GM23338 (cell line): ENCODE measurements at regions not wholly inside any gene's neighbourhood (a gene's known extent, or its start where the extent isn't known, plus 50 kb on each side); places are given as distances from the start of the nearest gene placed in this dataset.

Source experiments
- ATAC-seq: fragments of 200-7000 bp; cut with Tn5 transposase; 3 replicates; pipeline ENCODE4 v1.9.1; 2020
- DNase-seq: peaks from one replicate; pipeline ENCODE4 v3.0.0-alpha.2; 2015; ENCODE audit warnings: low spot score
- H2AFZ ChIP-seq: fragments of 200-600 bp; sonication (generic); 2 replicates; pipeline ENCODE4 v1.8.0; 2016; ENCODE audit warnings: antibody characterized with exemption, mild to moderate bottlenecking, moderate library complexity
- H3F3A ChIP-seq: fragments of 200-600 bp; sonication (generic); replicated peaks from 2 replicates; pipeline ENCODE4 v1.8.0; 2017; ENCODE audit warnings: antibody characterized with exemption, mixed run types, low read depth
- H3K27ac ChIP-seq: fragments of 200-600 bp; sonication (generic); 2 replicates; pipeline ENCODE4 v1.6.1; 2016; ENCODE audit warnings: low read depth
- H3K27me3 ChIP-seq: fragments of 200-600 bp; sonication (generic); 2 replicates; pipeline ENCODE4 v1.8.0; 2016; ENCODE audit warnings: mild to moderate bottlenecking, mixed run types, moderate library complexity; ENCODE audit not compliant: insufficient read depth
- H3K36me3 ChIP-seq: fragments of 200-600 bp; sonication (generic); 2 replicates; pipeline ENCODE4 v1.8.0; 2016; ENCODE audit warnings: mild to moderate bottlenecking; ENCODE audit not compliant: insufficient read depth
- H3K4me1 ChIP-seq: fragments of 200-600 bp; sonication (generic); 2 replicates; pipeline ENCODE4 v1.8.0; 2016; ENCODE audit warnings: mild to moderate bottlenecking, moderate library complexity; ENCODE audit not compliant: insufficient read depth
- H3K4me2 ChIP-seq: fragments of 200-600 bp; sonication (generic); 2 replicates; pipeline ENCODE4 v1.7.1; 2017; ENCODE audit warnings: mixed run types
- H3K4me3 ChIP-seq: fragments of 200-600 bp; sonication (generic); 2 replicates; pipeline ENCODE4 v1.6.1; 2016; ENCODE audit warnings: mixed run types
- H3K79me2 ChIP-seq: fragments of 200-600 bp; sonication (generic); replicated peaks from 2 replicates; pipeline ENCODE4 v1.8.0; 2017; ENCODE audit warnings: mild to moderate bottlenecking; ENCODE audit not compliant: insufficient read depth
- H3K9me2 ChIP-seq: fragments of 200-600 bp; sonication (generic); 2 replicates; pipeline ENCODE4 v1.8.0; 2017; ENCODE audit not compliant: insufficient read depth
- H4K20me1 ChIP-seq: fragments of 200-600 bp; sonication (generic); replicated peaks from 2 replicates; pipeline ENCODE4 v1.8.0; 2017; ENCODE audit warnings: mild to moderate bottlenecking; ENCODE audit not compliant: insufficient read depth
- H3K27ac Mint-ChIP-seq: 2 replicates; pipeline ENCODE4 v1.8.0; 2020; ENCODE audit warnings: inconsistent platforms, mild to moderate bottlenecking, moderate library complexity, mixed read lengths
- H3K27me3 Mint-ChIP-seq: 3 replicates; pipeline ENCODE4 v1.8.0; 2022; ENCODE audit warnings: low read depth, mild to moderate bottlenecking, moderate library complexity, mixed read lengths, inconsistent platforms; ENCODE audit not compliant: insufficient read depth, poor library complexity
- H3K36me3 Mint-ChIP-seq: 3 replicates; pipeline ENCODE4 v1.8.0; 2021; ENCODE audit warnings: low read depth, mild to moderate bottlenecking, inconsistent platforms, moderate library complexity, mixed read lengths
- H3K4me1 Mint-ChIP-seq: 3 replicates; pipeline ENCODE4 v1.8.0; 2020; ENCODE audit warnings: mild to moderate bottlenecking, inconsistent platforms, mixed read lengths
- H3K4me3 Mint-ChIP-seq: 3 replicates; pipeline ENCODE4 v1.8.0; 2021; ENCODE audit warnings: moderate library complexity, mild to moderate bottlenecking, inconsistent platforms, mixed read lengths
- H3K9me3 Mint-ChIP-seq: 3 replicates; pipeline ENCODE4 v1.8.0; 2020; ENCODE audit warnings: moderate library complexity, mild to moderate bottlenecking, inconsistent platforms, mixed read lengths
- CREB1 ChIP-seq: fragments of 250-450 bp; sonication (Bioruptor Pico); IDR thresholded peaks from 2 replicates; pipeline ENCODE4 v1.5.0; 2020; ENCODE audit warnings: low read depth, mild to moderate bottlenecking, moderate library complexity
- ETS1 ChIP-seq: IDR thresholded peaks from 2 replicates; pipeline ENCODE4 v1.6.1; 2016; ENCODE audit warnings: antibody characterized with exemption
- EZH2 ChIP-seq: fragments of 200-600 bp; sonication (generic); IDR thresholded peaks from one replicate; pipeline ENCODE4 v1.8.0; 2017; ENCODE audit warnings: antibody characterized with exemption, mild to moderate bottlenecking, low read depth; ENCODE audit not compliant: unreplicated experiment
- EZH2phosphoT487 ChIP-seq: fragments of 200-600 bp; sonication (generic); IDR thresholded peaks from one replicate; pipeline ENCODE4 v1.8.1; 2018; ENCODE audit warnings: antibody characterized with exemption; ENCODE audit not compliant: unreplicated experiment
- JUNB ChIP-seq: IDR thresholded peaks from one replicate; pipeline ENCODE4 v1.6.1; 2016; ENCODE audit warnings: antibody characterized with exemption; ENCODE audit not compliant: unreplicated experiment
- NANOG ChIP-seq: IDR thresholded peaks from 2 replicates; pipeline ENCODE4 v1.6.1; 2016; ENCODE audit warnings: antibody characterized with exemption, borderline replicate concordance
- POLR2AphosphoS5 ChIP-seq: IDR thresholded peaks from 2 replicates; pipeline ENCODE4 v1.6.1; 2016; ENCODE audit warnings: antibody characterized with exemption, low read depth
- STAT1 ChIP-seq: IDR thresholded peaks from one replicate; pipeline ENCODE4 v1.6.1; 2016; ENCODE audit warnings: antibody characterized with exemption; ENCODE audit not compliant: unreplicated experiment
- ZNF114 ChIP-seq: fragments of 250-450 bp; sonication (Bioruptor Pico); IDR thresholded peaks from 2 replicates; pipeline ENCODE4 v1.5.0; 2020; ENCODE audit warnings: mild to moderate bottlenecking, moderate library complexity
- ZNF331 ChIP-seq: fragments of 250-450 bp; sonication (Bioruptor Pico); IDR thresholded peaks from 2 replicates; pipeline ENCODE4 v1.5.0; 2020; ENCODE audit warnings: low read depth, mild to moderate bottlenecking, moderate library complexity
- ZNF462 ChIP-seq: fragments of 250-450 bp; sonication (Bioruptor Pico); IDR thresholded peaks from 2 replicates; pipeline ENCODE4 v1.5.0; 2020; ENCODE audit warnings: mild to moderate bottlenecking, moderate library complexity
- TF ChIP-seq, protein P1 (sequence below), 2 experiments: fragments of 200-600 bp in 1 of 2; sonication (generic) in 1 of 2; conservative IDR thresholded peaks; 2 replicates each; pipeline versions ENCODE4 v1.5.1 to v1.6.1; 2016 to 2017; ENCODE audit warnings: antibody characterized with exemption in 2 of 2, low read depth in 2 of 2, mild to moderate bottlenecking in 2 of 2, moderate library complexity in 1 of 2
- TF ChIP-seq, protein P2 (sequence below): IDR thresholded peaks from one replicate; pipeline ENCODE4 v1.6.1; 2018; ENCODE audit warnings: antibody characterized with exemption; ENCODE audit not compliant: unreplicated experiment

DNA sequence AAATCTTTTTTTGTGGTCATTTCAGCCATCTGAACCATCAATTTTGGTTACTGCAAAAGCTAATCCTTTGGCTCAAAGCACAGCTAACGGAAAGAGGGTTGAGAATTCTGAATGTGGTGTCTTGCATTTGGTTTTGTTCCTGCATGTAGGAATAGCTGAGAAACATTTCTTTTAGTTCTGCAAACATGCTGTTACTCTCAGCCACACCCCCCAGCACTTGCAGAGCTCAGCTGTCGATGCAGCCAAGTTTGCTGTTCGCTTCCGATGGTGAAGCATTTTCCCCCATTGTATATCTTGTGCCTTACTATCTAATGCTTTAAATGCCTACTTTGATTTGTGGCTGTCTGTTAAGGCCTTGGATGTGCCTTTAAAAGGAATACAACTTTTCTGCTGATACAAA, 294.9 kb upstream of the FANCL start:
- Histone ChIP-seq H3K4me2 (peak overlapping the region; percentile 57), H3K4me1 (peaks cover 60% of the 10 kb centered on the region), H3K79me2 (no peaks in the 10 kb centered on the region), H4K20me1 (no peaks in the 10 kb centered on the region), H3K27me3 (no peaks in the 10 kb centered on the region), H3F3A (no peaks in the 10 kb centered on the region; the same call in 1 of the 2 replicates), H3K4me3 (no peak overlapping the region), H3K27ac (peak overlapping the region; percentile 81), H3K9me2 (no peaks in the 10 kb centered on the region; the same call in 1 of the 2 replicates), H3K36me3 (no peaks in the 10 kb centered on the region), H2AFZ (no peak overlapping the region)
- no peak for TF ChIP-seq ETS1
- TF ChIP-seq ZNF462: no peak
- no peak for TF ChIP-seq STAT1
- no peak for TF ChIP-seq EZH2phosphoT487
- no peak for TF ChIP-seq EZH2
- TF ChIP-seq ZNF331 (CRISPR knock-in tag): no peak
- TF ChIP-seq NANOG: no peak
- TF ChIP-seq ZNF114 (CRISPR knock-in tag): no peak
- no peak for TF ChIP-seq JUNB
- TF ChIP-seq, protein P1, sequence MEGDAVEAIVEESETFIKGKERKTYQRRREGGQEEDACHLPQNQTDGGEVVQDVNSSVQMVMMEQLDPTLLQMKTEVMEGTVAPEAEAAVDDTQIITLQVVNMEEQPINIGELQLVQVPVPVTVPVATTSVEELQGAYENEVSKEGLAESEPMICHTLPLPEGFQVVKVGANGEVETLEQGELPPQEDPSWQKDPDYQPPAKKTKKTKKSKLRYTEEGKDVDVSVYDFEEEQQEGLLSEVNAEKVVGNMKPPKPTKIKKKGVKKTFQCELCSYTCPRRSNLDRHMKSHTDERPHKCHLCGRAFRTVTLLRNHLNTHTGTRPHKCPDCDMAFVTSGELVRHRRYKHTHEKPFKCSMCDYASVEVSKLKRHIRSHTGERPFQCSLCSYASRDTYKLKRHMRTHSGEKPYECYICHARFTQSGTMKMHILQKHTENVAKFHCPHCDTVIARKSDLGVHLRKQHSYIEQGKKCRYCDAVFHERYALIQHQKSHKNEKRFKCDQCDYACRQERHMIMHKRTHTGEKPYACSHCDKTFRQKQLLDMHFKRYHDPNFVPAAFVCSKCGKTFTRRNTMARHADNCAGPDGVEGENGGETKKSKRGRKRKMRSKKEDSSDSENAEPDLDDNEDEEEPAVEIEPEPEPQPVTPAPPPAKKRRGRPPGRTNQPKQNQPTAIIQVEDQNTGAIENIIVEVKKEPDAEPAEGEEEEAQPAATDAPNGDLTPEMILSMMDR (conservative IDR thresholded peaks at IDR 0.05; ENCODE audit: low read depth in 2 of 2): no peak
- TF ChIP-seq, protein P2, sequence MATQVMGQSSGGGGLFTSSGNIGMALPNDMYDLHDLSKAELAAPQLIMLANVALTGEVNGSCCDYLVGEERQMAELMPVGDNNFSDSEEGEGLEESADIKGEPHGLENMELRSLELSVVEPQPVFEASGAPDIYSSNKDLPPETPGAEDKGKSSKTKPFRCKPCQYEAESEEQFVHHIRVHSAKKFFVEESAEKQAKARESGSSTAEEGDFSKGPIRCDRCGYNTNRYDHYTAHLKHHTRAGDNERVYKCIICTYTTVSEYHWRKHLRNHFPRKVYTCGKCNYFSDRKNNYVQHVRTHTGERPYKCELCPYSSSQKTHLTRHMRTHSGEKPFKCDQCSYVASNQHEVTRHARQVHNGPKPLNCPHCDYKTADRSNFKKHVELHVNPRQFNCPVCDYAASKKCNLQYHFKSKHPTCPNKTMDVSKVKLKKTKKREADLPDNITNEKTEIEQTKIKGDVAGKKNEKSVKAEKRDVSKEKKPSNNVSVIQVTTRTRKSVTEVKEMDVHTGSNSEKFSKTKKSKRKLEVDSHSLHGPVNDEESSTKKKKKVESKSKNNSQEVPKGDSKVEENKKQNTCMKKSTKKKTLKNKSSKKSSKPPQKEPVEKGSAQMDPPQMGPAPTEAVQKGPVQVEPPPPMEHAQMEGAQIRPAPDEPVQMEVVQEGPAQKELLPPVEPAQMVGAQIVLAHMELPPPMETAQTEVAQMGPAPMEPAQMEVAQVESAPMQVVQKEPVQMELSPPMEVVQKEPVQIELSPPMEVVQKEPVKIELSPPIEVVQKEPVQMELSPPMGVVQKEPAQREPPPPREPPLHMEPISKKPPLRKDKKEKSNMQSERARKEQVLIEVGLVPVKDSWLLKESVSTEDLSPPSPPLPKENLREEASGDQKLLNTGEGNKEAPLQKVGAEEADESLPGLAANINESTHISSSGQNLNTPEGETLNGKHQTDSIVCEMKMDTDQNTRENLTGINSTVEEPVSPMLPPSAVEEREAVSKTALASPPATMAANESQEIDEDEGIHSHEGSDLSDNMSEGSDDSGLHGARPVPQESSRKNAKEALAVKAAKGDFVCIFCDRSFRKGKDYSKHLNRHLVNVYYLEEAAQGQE: no peak
- TF ChIP-seq CREB1 (CRISPR knock-in tag): no peak
- no peak for TF ChIP-seq POLR2AphosphoS5
- Mint-ChIP-seq H3K36me3 (no peaks in the 10 kb centered on the region), H3K27me3 (peaks cover 1% of the 10 kb centered on the region), H3K4me3 (no peak overlapping the region), H3K4me1 (peaks cover 71% of the 10 kb centered on the region), H3K9me3 (no peaks in the 10 kb centered on the region), H3K27ac (peak overlapping the region; percentile 95)
- DNase-seq (peak; percentile 40), ATAC-seq (no peak; the same call in 2 of the 3 replicates)
